WTC11 (cell line): ENCODE measurements at regions not wholly inside any gene's neighbourhood (a gene's known extent, or its start where the extent isn't known, plus 50 kb on each side); places are given as distances from the start of the nearest gene placed in this dataset.

Experiments used
- ATF2 ChIP-seq: sonication (generic); formaldehyde crosslinking; IDR thresholded peaks from 2 replicates; pipeline ENCODE4 v1.8.1; 2022; ENCODE audit warnings: low read depth, missing genetic modification reagents, borderline replicate concordance
- FOXJ3 ChIP-seq: sonication (generic); formaldehyde crosslinking; IDR thresholded peaks from 2 replicates; pipeline ENCODE4 v1.9.0; 2021; ENCODE audit warnings: missing genetic modification reagents, mild to moderate bottlenecking, borderline replicate concordance
- FOXP1 ChIP-seq: sonication (generic); formaldehyde crosslinking; IDR thresholded peaks from 2 replicates; pipeline ENCODE4 v1.8.0; 2022; ENCODE audit warnings: missing genetic modification reagents, mild to moderate bottlenecking, moderate library complexity, borderline replicate concordance
- GABPB1 ChIP-seq: sonication (generic); formaldehyde crosslinking; IDR thresholded peaks from 2 replicates; pipeline ENCODE4 v1.8.1; 2023; ENCODE audit warnings: mild to moderate bottlenecking, missing genetic modification reagents
- MAX ChIP-seq: sonication (generic); formaldehyde crosslinking; IDR thresholded peaks from 2 replicates; pipeline ENCODE4 v1.8.0; 2022; ENCODE audit warnings: mild to moderate bottlenecking, missing genetic modification reagents
- NFE2L1 ChIP-seq: sonication (generic); formaldehyde crosslinking; IDR thresholded peaks from 2 replicates; pipeline ENCODE4 v1.8.1; 2023; ENCODE audit warnings: missing genetic modification reagents
- USF2 ChIP-seq: sonication (generic); formaldehyde crosslinking; IDR thresholded peaks from 2 replicates; pipeline ENCODE4 v1.8.1; 2023; ENCODE audit warnings: mild to moderate bottlenecking, missing genetic modification reagents, moderate library complexity
- TF ChIP-seq, protein P1 (sequence below): fragments of 200-600 bp; IDR thresholded peaks from 2 replicates; pipeline ENCODE4 v1.8.0; 2022; ENCODE audit warnings: antibody characterized with exemption
- TF ChIP-seq, protein P2 (sequence below): sonication (generic); formaldehyde crosslinking; conservative IDR thresholded peaks from 2 replicates; pipeline ENCODE4 v1.8.1; 2022; ENCODE audit warnings: mild to moderate bottlenecking, missing genetic modification reagents

DNA sequence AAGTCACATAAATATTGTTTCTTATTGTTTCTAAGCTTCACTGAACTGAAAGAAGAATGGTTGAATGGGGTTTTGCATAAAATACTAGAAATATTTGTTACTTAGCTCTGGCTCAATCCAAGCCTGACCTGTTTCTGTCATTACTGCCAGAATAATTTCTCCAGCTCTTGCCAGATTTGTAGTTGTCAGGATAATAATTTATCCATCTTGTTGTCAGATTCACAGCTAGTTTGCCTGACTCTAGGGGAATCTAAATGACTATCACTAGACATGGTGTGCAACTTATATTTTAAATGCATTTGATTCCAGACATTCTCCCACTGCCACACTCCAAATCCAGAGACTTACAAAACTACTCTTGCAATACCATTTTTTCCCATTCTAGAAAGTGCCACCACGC is 422.7 kb downstream of the ZSWIM6 start:
- TF ChIP-seq, protein P1, sequence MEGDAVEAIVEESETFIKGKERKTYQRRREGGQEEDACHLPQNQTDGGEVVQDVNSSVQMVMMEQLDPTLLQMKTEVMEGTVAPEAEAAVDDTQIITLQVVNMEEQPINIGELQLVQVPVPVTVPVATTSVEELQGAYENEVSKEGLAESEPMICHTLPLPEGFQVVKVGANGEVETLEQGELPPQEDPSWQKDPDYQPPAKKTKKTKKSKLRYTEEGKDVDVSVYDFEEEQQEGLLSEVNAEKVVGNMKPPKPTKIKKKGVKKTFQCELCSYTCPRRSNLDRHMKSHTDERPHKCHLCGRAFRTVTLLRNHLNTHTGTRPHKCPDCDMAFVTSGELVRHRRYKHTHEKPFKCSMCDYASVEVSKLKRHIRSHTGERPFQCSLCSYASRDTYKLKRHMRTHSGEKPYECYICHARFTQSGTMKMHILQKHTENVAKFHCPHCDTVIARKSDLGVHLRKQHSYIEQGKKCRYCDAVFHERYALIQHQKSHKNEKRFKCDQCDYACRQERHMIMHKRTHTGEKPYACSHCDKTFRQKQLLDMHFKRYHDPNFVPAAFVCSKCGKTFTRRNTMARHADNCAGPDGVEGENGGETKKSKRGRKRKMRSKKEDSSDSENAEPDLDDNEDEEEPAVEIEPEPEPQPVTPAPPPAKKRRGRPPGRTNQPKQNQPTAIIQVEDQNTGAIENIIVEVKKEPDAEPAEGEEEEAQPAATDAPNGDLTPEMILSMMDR: no peak
- TF ChIP-seq NFE2L1 (CRISPR knock-in tag) (no peak), FOXP1 (CRISPR knock-in tag) (no peak), FOXJ3 (CRISPR knock-in tag) (no peak), MAX (no peak), USF2 (no peak), GABPB1 (CRISPR knock-in tag) (no peak), ATF2 (no peak)
- TF ChIP-seq, protein P2, sequence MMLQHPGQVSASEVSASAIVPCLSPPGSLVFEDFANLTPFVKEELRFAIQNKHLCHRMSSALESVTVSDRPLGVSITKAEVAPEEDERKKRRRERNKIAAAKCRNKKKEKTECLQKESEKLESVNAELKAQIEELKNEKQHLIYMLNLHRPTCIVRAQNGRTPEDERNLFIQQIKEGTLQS (CRISPR knock-in tag): no peak
